HCT116 (cell line): ENCODE measurements at regions not wholly inside any gene's neighbourhood (a gene's known extent, or its start where the extent isn't known, plus 50 kb on each side); places are given as distances from the start of the nearest gene placed in this dataset.

ENCODE experiments used
- ATAC-seq: fragments of 200-7000 bp; cut with Tn5 transposase; 2 replicates; pipeline ENCODE4 v1.9.1; 2020; ENCODE audit warnings: mild to moderate bottlenecking, moderate library complexity
- BruUV-seq: library from RNA; stranded (reverse); fragments of 400-500 nt; replicated peaks from 2 replicates; lab custom pipeline; 2021; lab: Mats Ljungman, UMichigan
- CTCF ChIA-PET: fragments of 300-600 bp; sonication (Branson Sonifier 250); formaldehyde crosslinking; loops from one replicate; lab custom pipeline; 2021; ENCODE audit warnings: antibody characterized with exemption; lab: Charles Lee
- POLR2A ChIA-PET: fragments of 300-600, 350-600 bp; sonication (Branson Sonifier 250); formaldehyde crosslinking; loops from one replicate; lab custom pipeline; 2021; ENCODE audit warnings: antibody characterized with exemption; lab: Charles Lee
- RAD21 ChIA-PET, 2 experiments: fragments of 300-600 bp; sonication (Branson Sonifier 250); formaldehyde crosslinking; loops; one replicate each; lab custom pipeline; 2023; ENCODE audit warnings: low total read pairs in 2 of 2; ENCODE audit not compliant: uncharacterized antibody in 2 of 2, unreplicated experiment in 2 of 2, low non-redundant PET in 1 of 2; lab: Charles Lee
- DNase-seq: peaks from one replicate; pipeline ENCODE4 v3.0.0-alpha.2; 2010; ENCODE audit warnings: low read depth, low spot score
- H2AFZ ChIP-seq: fragments of 200-600 bp; shearing (Covaris generic), sonication (generic); 2 replicates; pipeline ENCODE4 v1.6.1; 2017; ENCODE audit warnings: low read depth, mixed run types, mixed read lengths, antibody characterized with exemption, low read length; ENCODE audit not compliant: poor library complexity, severe bottlenecking
- H3K27ac ChIP-seq: 2 replicates; pipeline ENCODE4 v1.5.1; 2012; ENCODE audit warnings: low read depth, low read length
- H3K27me3 ChIP-seq: fragments of 200-600 bp; sonication (generic); 2 replicates; pipeline ENCODE4 v1.6.1; 2016; ENCODE audit warnings: mixed run types, low read length, mixed read lengths; ENCODE audit not compliant: insufficient read depth
- H3K36me3 ChIP-seq, 2 experiments: fragments of 200-500 bp in 1 of 2; fragments of 200-600 bp in 1 of 2; sonication (Bioruptor generic) in 1 of 2; sonication (generic) in 1 of 2; 2 replicates each; pipeline versions ENCODE4 v1.5.1 to v1.6.1; 2014 to 2016; ENCODE audit warnings: low read length in 2 of 2, inconsistent platforms in 1 of 2, mixed read lengths in 1 of 2, mixed run types in 1 of 2; ENCODE audit not compliant: insufficient read depth in 2 of 2, control insufficient read depth in 1 of 2
- H3K4me1 ChIP-seq, 2 experiments: fragments of 200-600 bp in 1 of 2; sonication (generic) in 1 of 2; 2 replicates each; pipeline versions ENCODE4 v1.5.1 to v1.6.1; 2012 to 2017; ENCODE audit warnings: low read length in 2 of 2, inconsistent platforms in 1 of 2, mild to moderate bottlenecking in 1 of 2, mixed read lengths in 1 of 2, mixed run types in 1 of 2, moderate library complexity in 1 of 2; ENCODE audit not compliant: insufficient read depth in 2 of 2, control insufficient read depth in 1 of 2
- H3K4me2 ChIP-seq: fragments of 200-600 bp; sonication (generic); 2 replicates; pipeline ENCODE4 v1.6.1; 2017; ENCODE audit warnings: mixed run types, low read length, mixed read lengths
- H3K4me3 ChIP-seq, 2 experiments: fragments of 200-600 bp in 1 of 2; sonication (generic) in 1 of 2; replicated peaks in 1 of 2; 2 replicates each; pipeline ENCODE4 v1.5.1; 2011 to 2016; ENCODE audit warnings: low read length in 2 of 2, control low read depth in 1 of 2, low read depth in 1 of 2, mild to moderate bottlenecking in 1 of 2, mixed read lengths in 1 of 2, mixed run types in 1 of 2
- H3K79me2 ChIP-seq: fragments of 200-600 bp; sonication (generic); 2 replicates; pipeline ENCODE4 v1.6.1; 2017; ENCODE audit warnings: mild to moderate bottlenecking, mixed run types, low read length, moderate library complexity, mixed read lengths; ENCODE audit not compliant: insufficient read depth
- H3K9ac ChIP-seq: fragments of 200-600 bp; sonication (generic); 2 replicates; pipeline ENCODE4 v1.6.1; 2016; ENCODE audit warnings: low read length, mixed read lengths
- H3K9me2 ChIP-seq: fragments of 200-600 bp; sonication (generic), shearing (Covaris generic); 2 replicates; pipeline ENCODE4 v1.6.1; 2017; ENCODE audit warnings: mixed run types, mild to moderate bottlenecking, moderate library complexity; ENCODE audit not compliant: insufficient read depth
- H3K9me3 ChIP-seq, 2 experiments: fragments of 200-500 bp in 1 of 2; fragments of 200-600 bp in 1 of 2; sonication (Bioruptor generic) in 1 of 2; sonication (generic) in 1 of 2; 2 replicates each; pipeline ENCODE4 v1.6.1; 2014 to 2017; ENCODE audit warnings: low read length in 2 of 2, mixed read lengths in 2 of 2, inconsistent platforms in 1 of 2, low read depth in 1 of 2, mild to moderate bottlenecking in 1 of 2, mixed run types in 1 of 2, moderate library complexity in 1 of 2; ENCODE audit not compliant: control insufficient read depth in 1 of 2, insufficient read depth in 1 of 2
- H4K20me1 ChIP-seq: fragments of 200-600 bp; sonication (generic), shearing (Covaris generic); 2 replicates; pipeline ENCODE4 v1.6.1; 2017; ENCODE audit warnings: mixed run types, mild to moderate bottlenecking, moderate library complexity; ENCODE audit not compliant: insufficient read depth
- CEBPB ChIP-seq: IDR thresholded peaks from 2 replicates; pipeline ENCODE4 v1.6.1; 2012; ENCODE audit warnings: low read depth
- EGR1 ChIP-seq: IDR thresholded peaks from 2 replicates; pipeline ENCODE4 v1.6.1; 2012; ENCODE audit warnings: low read depth
- EZH2 ChIP-seq: fragments of 200-600 bp; sonication (generic); IDR thresholded peaks from 2 replicates; pipeline ENCODE4 v1.6.1; 2017; ENCODE audit warnings: antibody characterized with exemption, mixed run types
- EZH2phosphoT487 ChIP-seq: fragments of 200-600 bp; IDR thresholded peaks from 2 replicates; pipeline ENCODE4 v1.6.1; 2018; ENCODE audit warnings: antibody characterized with exemption, borderline replicate concordance
- RAD21 ChIP-seq: IDR thresholded peaks from 2 replicates; pipeline ENCODE4 v1.6.1; 2012; ENCODE audit warnings: low read depth, mild to moderate bottlenecking
- SP1 ChIP-seq: IDR thresholded peaks from 2 replicates; pipeline ENCODE4 v1.6.1; 2012; ENCODE audit warnings: low read depth
- TCF7L2 ChIP-seq: IDR thresholded peaks from 2 replicates; pipeline ENCODE4 v1.7.0; 2011; ENCODE audit warnings: borderline replicate concordance, inconsistent platforms; ENCODE audit not compliant: insufficient read depth, insufficient read length; ENCODE audit errors: extremely low read depth
- ZNF274 ChIP-seq: fragments of 200-500 bp; sonication (Bioruptor generic); IDR thresholded peaks from 2 replicates; pipeline ENCODE4 v1.6.1; 2014; ENCODE audit warnings: mild to moderate bottlenecking, low read depth, low read length, inconsistent platforms
- intact Hi-C: fragments of 100-400 bp; cut with micrococcal nuclease; formaldehyde crosslinking; loops from 2 replicates; pipeline ENCODE4 v1.10.0; 2022
- TF ChIP-seq, protein P1 (sequence below): IDR thresholded peaks from 2 replicates; pipeline ENCODE4 v1.6.1; 2012
- TF ChIP-seq, protein P2 (sequence below): IDR thresholded peaks from 2 replicates; pipeline ENCODE4 v1.6.1; 2012; ENCODE audit warnings: low read depth
- TF ChIP-seq, protein P3 (sequence below), 3 experiments: fragments of 200-600 bp in 1 of 3; sonication (generic) in 1 of 3; IDR thresholded peaks in 2 of 3; conservative IDR thresholded peaks in 1 of 3; 2 replicates each; pipeline ENCODE4 v1.5.1; 2012 to 2017; ENCODE audit warnings: low read depth in 2 of 3, low read length in 2 of 3, antibody characterized with exemption in 1 of 3, borderline replicate concordance in 1 of 3, control low read depth in 1 of 3, mild to moderate bottlenecking in 1 of 3, mixed read lengths in 1 of 3, mixed run types in 1 of 3, moderate library complexity in 1 of 3; ENCODE audit not compliant: insufficient read depth in 1 of 3

DNA sequence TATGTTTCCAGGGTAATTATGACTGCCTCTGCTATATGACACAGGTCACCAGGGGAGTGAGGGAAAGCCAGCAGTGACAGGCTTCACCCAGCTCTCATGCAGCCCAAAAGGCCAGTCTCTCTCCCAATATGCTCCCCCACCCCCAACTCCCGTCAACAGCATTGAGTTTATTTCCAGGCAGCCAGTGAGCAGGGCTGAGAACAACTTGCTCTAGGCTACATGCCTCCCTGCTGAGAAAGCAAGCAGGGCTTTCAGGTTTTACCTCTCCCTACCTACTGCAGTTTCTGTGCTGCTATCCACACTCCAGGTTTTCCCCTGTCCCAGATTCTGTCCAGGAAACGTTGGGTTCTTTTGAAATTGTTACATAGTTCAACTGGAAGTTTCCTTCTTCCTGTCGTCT is 291.4 kb downstream of the PABPC4L start:
- intact Hi-C loops, result no loop called here
- H4K20me1 ChIP-seq, result no peaks in the 10 kb centered on the region
- no peaks in the 10 kb centered on the region for H3K9me2 ChIP-seq
- no peak overlapping the region for H3K4me3 ChIP-seq
- no peaks in the 10 kb centered on the region for H3K36me3 ChIP-seq
- ChIA-PET CTCF (no interaction called here), RAD21 (no interaction called here), POLR2A (no interaction called here)
- no peak for DNase-seq
- H3K4me2 ChIP-seq, result no peak overlapping the region
- no peaks in the 10 kb centered on the region for H3K27me3 ChIP-seq
- H3K79me2 ChIP-seq, result no peaks in the 10 kb centered on the region
- H3K9ac ChIP-seq, result no peak overlapping the region
- H3K4me1 ChIP-seq, result no peaks in the 10 kb centered on the region
- no peak overlapping the region for H2AFZ ChIP-seq
- ATAC-seq, result no peak
- H3K27ac ChIP-seq, result no peak overlapping the region
- no TSS peak for BruUV-seq
- no peaks in the 10 kb centered on the region for H3K9me3 ChIP-seq
- TF ChIP-seq, protein P1, sequence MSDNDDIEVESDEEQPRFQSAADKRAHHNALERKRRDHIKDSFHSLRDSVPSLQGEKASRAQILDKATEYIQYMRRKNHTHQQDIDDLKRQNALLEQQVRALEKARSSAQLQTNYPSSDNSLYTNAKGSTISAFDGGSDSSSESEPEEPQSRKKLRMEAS, result no peak
- TF ChIP-seq SP1 (no peak), ZNF274 (no peak), EZH2phosphoT487 (no peak), EGR1 (no peak), CEBPB (no peak), RAD21 (no peak), TCF7L2 (no peak), EZH2 (no peak)
- TF ChIP-seq, protein P2, sequence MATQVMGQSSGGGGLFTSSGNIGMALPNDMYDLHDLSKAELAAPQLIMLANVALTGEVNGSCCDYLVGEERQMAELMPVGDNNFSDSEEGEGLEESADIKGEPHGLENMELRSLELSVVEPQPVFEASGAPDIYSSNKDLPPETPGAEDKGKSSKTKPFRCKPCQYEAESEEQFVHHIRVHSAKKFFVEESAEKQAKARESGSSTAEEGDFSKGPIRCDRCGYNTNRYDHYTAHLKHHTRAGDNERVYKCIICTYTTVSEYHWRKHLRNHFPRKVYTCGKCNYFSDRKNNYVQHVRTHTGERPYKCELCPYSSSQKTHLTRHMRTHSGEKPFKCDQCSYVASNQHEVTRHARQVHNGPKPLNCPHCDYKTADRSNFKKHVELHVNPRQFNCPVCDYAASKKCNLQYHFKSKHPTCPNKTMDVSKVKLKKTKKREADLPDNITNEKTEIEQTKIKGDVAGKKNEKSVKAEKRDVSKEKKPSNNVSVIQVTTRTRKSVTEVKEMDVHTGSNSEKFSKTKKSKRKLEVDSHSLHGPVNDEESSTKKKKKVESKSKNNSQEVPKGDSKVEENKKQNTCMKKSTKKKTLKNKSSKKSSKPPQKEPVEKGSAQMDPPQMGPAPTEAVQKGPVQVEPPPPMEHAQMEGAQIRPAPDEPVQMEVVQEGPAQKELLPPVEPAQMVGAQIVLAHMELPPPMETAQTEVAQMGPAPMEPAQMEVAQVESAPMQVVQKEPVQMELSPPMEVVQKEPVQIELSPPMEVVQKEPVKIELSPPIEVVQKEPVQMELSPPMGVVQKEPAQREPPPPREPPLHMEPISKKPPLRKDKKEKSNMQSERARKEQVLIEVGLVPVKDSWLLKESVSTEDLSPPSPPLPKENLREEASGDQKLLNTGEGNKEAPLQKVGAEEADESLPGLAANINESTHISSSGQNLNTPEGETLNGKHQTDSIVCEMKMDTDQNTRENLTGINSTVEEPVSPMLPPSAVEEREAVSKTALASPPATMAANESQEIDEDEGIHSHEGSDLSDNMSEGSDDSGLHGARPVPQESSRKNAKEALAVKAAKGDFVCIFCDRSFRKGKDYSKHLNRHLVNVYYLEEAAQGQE, result no peak
- TF ChIP-seq, protein P3, sequence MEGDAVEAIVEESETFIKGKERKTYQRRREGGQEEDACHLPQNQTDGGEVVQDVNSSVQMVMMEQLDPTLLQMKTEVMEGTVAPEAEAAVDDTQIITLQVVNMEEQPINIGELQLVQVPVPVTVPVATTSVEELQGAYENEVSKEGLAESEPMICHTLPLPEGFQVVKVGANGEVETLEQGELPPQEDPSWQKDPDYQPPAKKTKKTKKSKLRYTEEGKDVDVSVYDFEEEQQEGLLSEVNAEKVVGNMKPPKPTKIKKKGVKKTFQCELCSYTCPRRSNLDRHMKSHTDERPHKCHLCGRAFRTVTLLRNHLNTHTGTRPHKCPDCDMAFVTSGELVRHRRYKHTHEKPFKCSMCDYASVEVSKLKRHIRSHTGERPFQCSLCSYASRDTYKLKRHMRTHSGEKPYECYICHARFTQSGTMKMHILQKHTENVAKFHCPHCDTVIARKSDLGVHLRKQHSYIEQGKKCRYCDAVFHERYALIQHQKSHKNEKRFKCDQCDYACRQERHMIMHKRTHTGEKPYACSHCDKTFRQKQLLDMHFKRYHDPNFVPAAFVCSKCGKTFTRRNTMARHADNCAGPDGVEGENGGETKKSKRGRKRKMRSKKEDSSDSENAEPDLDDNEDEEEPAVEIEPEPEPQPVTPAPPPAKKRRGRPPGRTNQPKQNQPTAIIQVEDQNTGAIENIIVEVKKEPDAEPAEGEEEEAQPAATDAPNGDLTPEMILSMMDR (IDR thresholded peaks at IDR 0.05 in 2 of 3, conservative IDR thresholded peaks at IDR 0.05 in 1 of 3; ENCODE audit: borderline replicate concordance in 1 of 3, insufficient read depth in 1 of 3, low read depth in 2 of 3, low read length in 2 of 3), result no peak
